Esophagus muscularis mucosa (tissue), 4 donors: ENCODE measurements at regions not wholly inside any gene's neighbourhood (a gene's known extent, or its start where the extent isn't known, plus 50 kb on each side); places are given as distances from the start of the nearest gene placed in this dataset.

Source experiments
- EP300 ChIP-seq: sonication (generic); formaldehyde crosslinking; IDR thresholded peaks from one replicate; pipeline ENCODE4 v1.6.1; 2017; ENCODE audit warnings: antibody characterized with exemption
- POLR2A ChIP-seq: fragments of 450-650 bp; IDR thresholded peaks from one replicate; pipeline ENCODE4 v1.6.1; 2017; ENCODE audit warnings: antibody characterized with exemption, moderate library complexity, mild to moderate bottlenecking, low read depth
- POLR2AphosphoS5 ChIP-seq, 2 donors: sonication (generic); formaldehyde crosslinking; IDR thresholded peaks; one replicate each; pipeline ENCODE4 v1.6.1; 2017; ENCODE audit warnings: antibody characterized with exemption in 2 of 2
- TF ChIP-seq, protein P1 (sequence below), 3 experiments: fragments of 200-600 bp in 2 of 3; fragments of 450-650 bp in 1 of 3; sonication (generic) in 2 of 3; IDR thresholded peaks; one replicate each; pipeline ENCODE4 v1.5.1; 2017 to 2019; ENCODE audit warnings: antibody characterized with exemption in 3 of 3, mild to moderate bottlenecking in 2 of 3, moderate library complexity in 1 of 3

DNA sequence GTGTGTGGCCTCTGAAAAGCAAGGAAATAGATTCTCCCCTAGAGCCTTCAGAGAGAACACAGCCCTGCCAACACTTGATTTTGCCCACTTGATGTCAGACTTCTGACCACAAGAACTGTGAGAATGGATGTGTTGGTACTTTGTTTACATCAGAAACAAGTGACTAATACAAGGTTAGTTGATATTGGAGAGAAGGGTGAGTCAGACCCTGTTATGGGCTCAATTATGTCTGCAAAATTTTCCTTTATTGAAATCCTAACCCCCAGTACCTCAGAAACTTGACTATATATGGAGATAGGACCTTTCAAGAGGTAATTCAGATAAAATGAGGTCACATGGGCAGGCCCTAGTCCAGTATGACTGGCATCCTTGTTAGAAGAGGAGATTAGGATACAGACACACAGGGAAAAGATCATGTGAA, 226.7 kb downstream of the RFC3 start:
- TF ChIP-seq, protein P1, sequence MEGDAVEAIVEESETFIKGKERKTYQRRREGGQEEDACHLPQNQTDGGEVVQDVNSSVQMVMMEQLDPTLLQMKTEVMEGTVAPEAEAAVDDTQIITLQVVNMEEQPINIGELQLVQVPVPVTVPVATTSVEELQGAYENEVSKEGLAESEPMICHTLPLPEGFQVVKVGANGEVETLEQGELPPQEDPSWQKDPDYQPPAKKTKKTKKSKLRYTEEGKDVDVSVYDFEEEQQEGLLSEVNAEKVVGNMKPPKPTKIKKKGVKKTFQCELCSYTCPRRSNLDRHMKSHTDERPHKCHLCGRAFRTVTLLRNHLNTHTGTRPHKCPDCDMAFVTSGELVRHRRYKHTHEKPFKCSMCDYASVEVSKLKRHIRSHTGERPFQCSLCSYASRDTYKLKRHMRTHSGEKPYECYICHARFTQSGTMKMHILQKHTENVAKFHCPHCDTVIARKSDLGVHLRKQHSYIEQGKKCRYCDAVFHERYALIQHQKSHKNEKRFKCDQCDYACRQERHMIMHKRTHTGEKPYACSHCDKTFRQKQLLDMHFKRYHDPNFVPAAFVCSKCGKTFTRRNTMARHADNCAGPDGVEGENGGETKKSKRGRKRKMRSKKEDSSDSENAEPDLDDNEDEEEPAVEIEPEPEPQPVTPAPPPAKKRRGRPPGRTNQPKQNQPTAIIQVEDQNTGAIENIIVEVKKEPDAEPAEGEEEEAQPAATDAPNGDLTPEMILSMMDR (IDR thresholded peaks at IDR 0.05) = no peak
- TF ChIP-seq EP300 = no peak
- TF ChIP-seq POLR2A = no peak
- TF ChIP-seq POLR2AphosphoS5 (IDR thresholded peaks at IDR 0.05) = no peak
